Brain microvascular endothelial cell (primary cell): ENCODE measurements at regions not wholly inside any gene's neighbourhood (a gene's known extent, or its start where the extent isn't known, plus 50 kb on each side); places are given as distances from the start of the nearest gene placed in this dataset.
"Not testable (repeated sequence)": the region's sequence is repeated elsewhere in the genome, so short reads cannot be mapped to it uniquely, and the experiment has no call there.

Experiments used
- DNase-seq: peaks from one replicate; pipeline ENCODE4 v3.0.0-alpha.2; 2020
- H3K27ac ChIP-seq: fragments of 250-450 bp; sonication (Bioruptor Pico); 2 replicates; pipeline ENCODE4 v1.5.1; 2020; ENCODE audit warnings: mild to moderate bottlenecking, moderate library complexity
- H3K27me3 ChIP-seq: fragments of 250-450 bp; sonication (Bioruptor Pico); replicated peaks from 2 replicates; pipeline ENCODE4 v1.5.1; 2020; ENCODE audit warnings: mild to moderate bottlenecking
- H3K36me3 ChIP-seq: fragments of 250-450 bp; sonication (Bioruptor Pico); replicated peaks from 2 replicates; pipeline ENCODE4 v1.5.1; 2020; ENCODE audit warnings: mild to moderate bottlenecking
- H3K4me3 ChIP-seq: 2 replicates; pipeline ENCODE4 v1.5.1; 2011; ENCODE audit warnings: low read depth, mild to moderate bottlenecking, control low read depth, low read length, moderate library complexity
- in situ Hi-C: cut with HindIII; loops from 2 replicates; pipeline ENCODE4 v1.10.0; 2017; ENCODE audit warnings: low sequenced_read_pairs, low pct_ligation_motif_present
- TF ChIP-seq, protein P1 (sequence below): IDR thresholded peaks from 2 replicates; pipeline ENCODE4 v1.5.1; 2011; ENCODE audit warnings: low read depth, mild to moderate bottlenecking, moderate library complexity, low read length, control low read depth, inconsistent platforms; ENCODE audit errors: missing control alignments

DNA sequence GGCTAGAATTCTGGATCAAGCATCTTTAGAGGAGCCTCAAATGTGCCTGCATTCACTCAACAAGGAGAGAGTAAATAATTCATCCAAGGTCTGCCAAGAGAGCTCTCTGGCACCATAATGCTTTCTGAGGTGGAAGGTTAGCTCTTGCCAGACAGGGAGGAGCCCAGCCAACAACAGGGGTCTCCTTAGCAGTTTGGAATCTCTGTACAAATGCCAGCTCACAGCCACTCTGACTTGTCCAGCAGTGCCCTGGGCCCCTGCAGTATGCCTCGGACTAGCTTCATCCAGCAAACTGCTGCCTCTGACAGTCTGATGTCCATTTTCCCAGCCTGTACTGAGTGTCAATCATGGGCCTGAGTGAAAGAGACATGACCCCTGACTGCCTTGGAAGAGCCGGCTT lies 127.2 kb upstream of the SLC44A1 start:
- in situ Hi-C loops = no loop called here
- H3K27me3 ChIP-seq = no peaks in the 10 kb centered on the region
- H3K36me3 ChIP-seq = no peaks in the 10 kb centered on the region
- no peak overlapping the region for H3K27ac ChIP-seq
- H3K4me3 ChIP-seq = no peak overlapping the region
- DNase-seq = no peak
- TF ChIP-seq, protein P1, sequence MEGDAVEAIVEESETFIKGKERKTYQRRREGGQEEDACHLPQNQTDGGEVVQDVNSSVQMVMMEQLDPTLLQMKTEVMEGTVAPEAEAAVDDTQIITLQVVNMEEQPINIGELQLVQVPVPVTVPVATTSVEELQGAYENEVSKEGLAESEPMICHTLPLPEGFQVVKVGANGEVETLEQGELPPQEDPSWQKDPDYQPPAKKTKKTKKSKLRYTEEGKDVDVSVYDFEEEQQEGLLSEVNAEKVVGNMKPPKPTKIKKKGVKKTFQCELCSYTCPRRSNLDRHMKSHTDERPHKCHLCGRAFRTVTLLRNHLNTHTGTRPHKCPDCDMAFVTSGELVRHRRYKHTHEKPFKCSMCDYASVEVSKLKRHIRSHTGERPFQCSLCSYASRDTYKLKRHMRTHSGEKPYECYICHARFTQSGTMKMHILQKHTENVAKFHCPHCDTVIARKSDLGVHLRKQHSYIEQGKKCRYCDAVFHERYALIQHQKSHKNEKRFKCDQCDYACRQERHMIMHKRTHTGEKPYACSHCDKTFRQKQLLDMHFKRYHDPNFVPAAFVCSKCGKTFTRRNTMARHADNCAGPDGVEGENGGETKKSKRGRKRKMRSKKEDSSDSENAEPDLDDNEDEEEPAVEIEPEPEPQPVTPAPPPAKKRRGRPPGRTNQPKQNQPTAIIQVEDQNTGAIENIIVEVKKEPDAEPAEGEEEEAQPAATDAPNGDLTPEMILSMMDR = no peak

DNA sequence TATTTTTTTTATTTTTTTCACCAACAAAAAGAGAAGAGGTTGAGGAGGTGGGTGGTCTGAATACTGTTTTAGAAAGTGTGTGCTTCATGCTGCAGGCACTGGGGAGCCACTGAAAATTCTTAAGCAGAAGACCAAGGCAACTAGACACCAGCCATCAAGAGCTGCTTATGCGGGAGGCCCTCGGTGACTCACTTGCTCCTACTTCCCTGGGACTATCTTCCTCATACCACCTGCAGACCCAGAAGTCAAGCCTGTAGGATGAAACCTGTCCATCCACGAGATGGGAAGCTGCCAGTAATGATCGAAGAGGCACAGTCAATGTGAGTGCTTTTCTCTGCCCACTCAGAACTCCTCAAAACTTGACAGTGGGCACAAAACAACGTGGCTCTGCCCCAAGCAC lies 125.8 kb upstream of the SLC44A1 start:
- DNase-seq = no peak
- H3K4me3 ChIP-seq = no peak overlapping the region
- TF ChIP-seq, protein P1 = no peak
- in situ Hi-C loops = no loop called here
- H3K36me3 ChIP-seq = no peaks in the 10 kb centered on the region
- H3K27ac ChIP-seq = no peak overlapping the region
- H3K27me3 ChIP-seq = no peaks in the 10 kb centered on the region

DNA sequence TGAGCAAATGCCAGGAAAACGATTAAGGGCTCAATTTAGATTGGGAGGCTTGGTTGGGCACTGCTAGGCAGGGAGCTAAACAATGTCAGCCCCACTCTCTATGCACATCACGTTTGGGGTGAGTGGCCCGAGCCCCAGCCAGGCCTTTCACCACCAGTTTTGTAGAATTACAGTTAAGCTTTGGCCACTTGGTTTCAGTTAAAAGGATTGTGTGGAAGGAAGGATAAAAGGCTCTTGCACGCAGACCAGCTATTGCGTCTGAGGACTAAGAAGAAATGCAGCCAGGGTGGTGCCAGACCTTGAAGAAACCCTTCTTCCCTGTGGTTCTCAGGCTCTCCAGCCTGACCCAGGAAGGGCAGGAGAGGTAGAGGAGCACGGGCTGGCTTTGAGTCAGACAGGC lies 125.3 kb upstream of the SLC44A1 start:
- H3K27ac ChIP-seq = no peak overlapping the region
- H3K27me3 ChIP-seq = no peaks in the 10 kb centered on the region
- in situ Hi-C loops = no loop called here
- TF ChIP-seq, protein P1 = no peak
- H3K36me3 ChIP-seq = no peaks in the 10 kb centered on the region
- no peak overlapping the region for H3K4me3 ChIP-seq
- no peak for DNase-seq

DNA sequence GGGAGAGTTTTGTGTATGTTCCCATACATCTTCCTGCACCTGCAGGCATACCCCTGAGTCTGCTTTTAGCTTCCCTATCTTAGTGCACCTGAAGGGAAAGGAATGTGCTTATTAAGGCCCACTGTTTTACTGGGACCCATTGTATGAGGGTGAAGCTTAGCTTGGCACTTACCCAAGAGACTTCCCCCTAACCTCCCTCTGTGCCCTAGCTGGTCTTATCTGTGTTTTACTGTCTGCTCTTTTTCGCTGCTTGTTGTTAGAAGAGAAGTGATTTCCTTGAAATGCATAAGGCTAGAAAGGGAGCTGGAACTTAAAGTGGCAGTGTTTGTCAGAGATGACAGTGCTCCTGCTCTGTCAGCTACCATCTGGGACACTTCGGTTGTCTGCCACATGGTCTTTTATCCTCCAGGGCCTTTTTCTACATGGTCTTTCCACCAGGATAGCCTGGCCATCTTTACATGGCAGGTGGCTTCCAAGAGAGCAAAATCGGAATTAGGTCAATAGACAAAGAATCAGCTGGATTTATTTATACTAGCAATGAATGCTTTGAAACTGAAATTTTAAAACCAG lies 122.5 kb upstream of the SLC44A1 start:
- Histone ChIP-seq H3K4me3 (no peak overlapping the region), H3K27ac (no peak overlapping the region), H3K36me3 (no peaks in the 10 kb centered on the region), H3K27me3 (no peaks in the 10 kb centered on the region)
- TF ChIP-seq, protein P1 = no peak
- DNase-seq = no peak
- in situ Hi-C loops = no loop called here

DNA sequence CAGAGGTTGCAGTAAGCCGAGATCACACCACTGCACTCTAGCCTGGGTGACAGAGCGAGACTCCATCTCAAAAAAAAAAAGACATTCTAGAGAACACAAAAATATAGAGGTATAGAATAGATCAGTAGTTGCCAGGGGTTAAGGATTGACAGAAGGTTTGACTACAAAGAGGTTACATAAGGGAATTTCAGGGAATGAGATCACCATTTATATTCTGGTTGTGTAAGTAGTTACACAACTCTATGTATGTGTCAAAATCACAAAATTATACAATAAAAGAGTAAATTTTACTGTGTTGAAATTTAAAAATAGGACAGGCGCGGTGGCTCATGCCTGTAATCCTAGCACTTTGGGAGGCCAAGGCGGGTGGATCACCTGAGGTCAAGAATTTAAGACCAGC lies 119.9 kb upstream of the SLC44A1 start:
- DNase-seq, H3K36me3 ChIP-seq, in situ Hi-C loops, H3K27me3 ChIP-seq, H3K27ac ChIP-seq, H3K4me3 ChIP-seq: not testable (repeated sequence)

DNA sequence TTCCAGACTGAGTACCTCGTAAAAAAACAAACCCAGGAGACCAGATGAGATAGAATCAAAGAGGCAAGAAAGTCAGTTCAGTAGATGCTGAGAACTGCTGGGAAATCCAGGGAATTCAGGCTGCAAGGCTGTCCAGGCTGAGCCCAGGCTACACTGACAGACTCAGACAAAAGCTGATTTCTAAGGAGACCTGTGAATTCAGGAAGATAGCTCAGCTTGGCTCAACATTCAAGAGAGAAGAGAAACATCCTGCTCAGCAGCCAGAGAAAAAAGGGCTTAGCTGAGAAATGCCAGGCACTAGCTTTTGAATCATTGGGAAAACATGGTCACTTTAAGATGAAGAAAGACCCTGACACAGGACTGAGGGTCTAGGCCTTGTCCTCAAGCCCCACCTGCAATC lies 118.2 kb upstream of the SLC44A1 start:
- DNase-seq = no peak
- Histone ChIP-seq H3K27me3 (no peaks in the 10 kb centered on the region), H3K27ac (peak overlapping the region; percentile 12), H3K36me3 (no peaks in the 10 kb centered on the region), H3K4me3 (no peak overlapping the region)
- TF ChIP-seq, protein P1 = no peak
- in situ Hi-C loops = no loop called here
